GM12891 (cell line): ENCODE measurements at regions not wholly inside any gene's neighbourhood (a gene's known extent, or its start where the extent isn't known, plus 50 kb on each side); places are given as distances from the start of the nearest gene placed in this dataset.

Experiments used
- PAX5 ChIP-seq: IDR thresholded peaks from 2 replicates; pipeline ENCODE4 v1.6.1; 2011; ENCODE audit warnings: low read length, moderate library complexity, mild to moderate bottlenecking; ENCODE audit not compliant: insufficient read depth, severe bottlenecking
- POLR2A ChIP-seq: IDR thresholded peaks from 2 replicates; pipeline ENCODE4 v1.6.1; 2011; ENCODE audit warnings: low read depth, low read length, control low read depth
- POLR2AphosphoS5 ChIP-seq: IDR thresholded peaks from 2 replicates; pipeline ENCODE4 v1.6.1; 2011; ENCODE audit warnings: low read depth, low read length, control low read depth
- TAF1 ChIP-seq: IDR thresholded peaks from 2 replicates; pipeline ENCODE4 v1.6.1; 2011; ENCODE audit warnings: low read depth, low read length, control low read depth

DNA sequence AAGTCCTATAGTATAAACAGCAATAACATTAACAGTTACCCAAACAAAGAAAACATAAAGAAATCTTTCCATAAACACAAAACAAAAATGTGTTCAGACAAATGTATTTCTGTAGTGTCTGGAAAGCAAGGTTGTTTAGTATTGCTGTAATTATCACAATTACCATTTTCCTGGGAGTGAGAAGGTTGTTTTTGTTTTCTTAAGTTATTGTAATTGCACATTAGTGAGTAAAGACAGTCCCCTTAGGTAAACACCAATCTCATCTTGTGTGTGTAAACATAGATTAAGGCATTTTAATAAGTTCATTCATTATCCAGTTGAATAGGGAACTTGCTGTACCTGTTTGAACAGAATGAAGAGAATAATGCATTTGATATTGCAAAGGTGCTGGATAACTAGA, 356.9 kb upstream of the ADGRL4 start:
- no peak for TF ChIP-seq POLR2A
- no peak for TF ChIP-seq POLR2AphosphoS5
- TF ChIP-seq TAF1: no peak
- no peak for TF ChIP-seq PAX5
